K562 (cell line): ENCODE measurements at regions not wholly inside any gene's neighbourhood (a gene's known extent, or its start where the extent isn't known, plus 50 kb on each side); places are given as distances from the start of the nearest gene placed in this dataset.

Experiments
- FOXK2 ChIP-seq, 2 experiments: fragments of 450-650 bp; IDR thresholded peaks in 1 of 2; conservative IDR thresholded peaks in 1 of 2; 2 replicates each; pipeline ENCODE4 v1.6.1; 2016; ENCODE audit warnings: low read depth in 2 of 2, mild to moderate bottlenecking in 1 of 2
- KAT8 ChIP-seq: fragments of 450-650 bp; IDR thresholded peaks from 2 replicates; pipeline ENCODE4 v1.6.1; 2016; ENCODE audit warnings: low read depth, mild to moderate bottlenecking
- MEF2D ChIP-seq: conservative IDR thresholded peaks from 2 replicates; pipeline ENCODE4 v1.6.1; 2016; ENCODE audit warnings: low read depth, missing genetic modification characterization, missing compliant biosample characterization
- XRCC4 ChIP-seq: IDR thresholded peaks from one replicate; pipeline ENCODE4 v1.6.1; 2011; ENCODE audit not compliant: insufficient read depth, insufficient read length; ENCODE audit errors: extremely low read depth
- YY1 ChIP-seq, 3 experiments: IDR thresholded peaks; 2 replicates each; pipeline ENCODE4 v1.6.1; 2011; ENCODE audit warnings: low read length in 2 of 3, mild to moderate bottlenecking in 2 of 3, moderate library complexity in 2 of 3, borderline replicate concordance in 1 of 3, control low read depth in 1 of 3, low read depth in 1 of 3; ENCODE audit not compliant: insufficient read depth in 3 of 3, insufficient replicate concordance in 2 of 3, control insufficient read depth in 1 of 3, insufficient read length in 1 of 3; ENCODE audit errors: extremely low read depth in 1 of 3
- ZNF133 ChIP-seq: fragments of 250-450 bp; sonication (Bioruptor Pico); IDR thresholded peaks from 2 replicates; pipeline ENCODE4 v1.4.0; 2020; ENCODE audit warnings: mild to moderate bottlenecking
- ZNF239 ChIP-seq: fragments of 250-450 bp; sonication (Bioruptor Pico); IDR thresholded peaks from 2 replicates; pipeline ENCODE4 v1.4.0; 2020; ENCODE audit warnings: mild to moderate bottlenecking
- ZNF780A ChIP-seq: fragments of 250-450 bp; sonication (Bioruptor Pico); IDR thresholded peaks from 2 replicates; pipeline ENCODE4 v1.5.0; 2021; ENCODE audit warnings: mild to moderate bottlenecking
- TF ChIP-seq, protein P1 (sequence below): sonication (generic); formaldehyde crosslinking; IDR thresholded peaks from 2 replicates; pipeline ENCODE4 v1.8.0; 2023; ENCODE audit warnings: missing genetic modification reagents, mild to moderate bottlenecking, borderline replicate concordance
- TF ChIP-seq, protein P2 (sequence below), 3 experiments: fragments of 200-800 bp in 1 of 3; sonication (Bioruptor generic) in 1 of 3; sonication (generic) in 1 of 3; formaldehyde crosslinking in 1 of 3; IDR thresholded peaks; 2 replicates each; pipeline versions ENCODE4 v1.6.1 to v1.8.0; 2016 to 2022; ENCODE audit warnings: mild to moderate bottlenecking in 2 of 3, missing compliant biosample characterization in 2 of 3, missing genetic modification characterization in 2 of 3, missing genetic modification reagents in 1 of 3
- TF ChIP-seq, protein P3 (sequence below): fragments of 250-450 bp; sonication (Bioruptor Pico); IDR thresholded peaks from 2 replicates; pipeline ENCODE4 v1.5.1; 2021; ENCODE audit warnings: mild to moderate bottlenecking
- TF ChIP-seq, protein P4 (sequence below): fragments of 200-800 bp; sonication (Bioruptor generic); IDR thresholded peaks from 2 replicates; pipeline ENCODE4 v1.6.1; 2017; ENCODE audit warnings: missing genetic modification characterization, missing compliant biosample characterization
- TF ChIP-seq, protein P5 (sequence below): fragments of 450-650 bp; IDR thresholded peaks from 2 replicates; pipeline ENCODE4 v1.6.1; 2016; ENCODE audit warnings: borderline replicate concordance

DNA sequence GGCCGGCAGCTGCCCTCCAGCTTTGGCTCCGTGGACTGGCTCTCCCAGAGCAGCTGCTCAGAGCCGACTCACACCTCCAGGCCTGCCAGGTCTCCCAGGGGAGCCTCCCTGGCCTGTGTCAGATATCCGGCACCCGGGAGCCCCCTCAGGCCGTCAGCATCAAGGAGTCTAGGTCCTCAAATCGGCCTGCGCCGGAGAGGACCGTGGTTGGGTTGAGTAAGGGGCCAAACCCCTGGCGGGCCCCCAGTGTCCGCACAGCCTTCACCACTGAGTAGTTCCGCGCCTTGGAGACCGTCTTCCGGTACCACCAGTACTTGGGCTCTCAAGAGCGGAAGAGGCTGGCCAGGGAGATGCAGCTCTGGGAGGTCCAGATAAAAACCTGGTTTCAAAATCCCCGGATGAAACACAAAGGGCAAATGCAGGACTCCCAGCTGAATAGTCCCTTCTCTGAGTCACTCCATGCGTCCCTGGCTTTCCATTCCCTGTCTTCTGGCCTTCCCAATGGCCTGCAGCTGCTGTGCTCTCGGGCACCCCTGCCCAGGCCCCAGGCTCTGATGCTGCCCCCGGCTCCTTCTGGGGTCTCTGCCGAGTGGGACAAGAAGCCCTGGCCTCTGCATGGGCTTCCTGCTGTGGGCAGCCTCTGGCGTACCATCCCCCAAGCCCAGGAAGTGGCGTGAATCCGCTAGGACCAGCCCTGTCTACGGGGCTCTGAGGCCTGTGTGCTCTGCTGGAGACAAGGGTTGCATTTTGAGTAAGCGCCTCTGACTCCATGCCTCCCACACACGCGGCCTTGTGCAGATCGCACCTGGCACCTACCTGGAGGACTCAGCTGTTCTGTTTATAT is 245.1 kb upstream of the ATXN7L3B start (continued):
- TF ChIP-seq, protein P1, sequence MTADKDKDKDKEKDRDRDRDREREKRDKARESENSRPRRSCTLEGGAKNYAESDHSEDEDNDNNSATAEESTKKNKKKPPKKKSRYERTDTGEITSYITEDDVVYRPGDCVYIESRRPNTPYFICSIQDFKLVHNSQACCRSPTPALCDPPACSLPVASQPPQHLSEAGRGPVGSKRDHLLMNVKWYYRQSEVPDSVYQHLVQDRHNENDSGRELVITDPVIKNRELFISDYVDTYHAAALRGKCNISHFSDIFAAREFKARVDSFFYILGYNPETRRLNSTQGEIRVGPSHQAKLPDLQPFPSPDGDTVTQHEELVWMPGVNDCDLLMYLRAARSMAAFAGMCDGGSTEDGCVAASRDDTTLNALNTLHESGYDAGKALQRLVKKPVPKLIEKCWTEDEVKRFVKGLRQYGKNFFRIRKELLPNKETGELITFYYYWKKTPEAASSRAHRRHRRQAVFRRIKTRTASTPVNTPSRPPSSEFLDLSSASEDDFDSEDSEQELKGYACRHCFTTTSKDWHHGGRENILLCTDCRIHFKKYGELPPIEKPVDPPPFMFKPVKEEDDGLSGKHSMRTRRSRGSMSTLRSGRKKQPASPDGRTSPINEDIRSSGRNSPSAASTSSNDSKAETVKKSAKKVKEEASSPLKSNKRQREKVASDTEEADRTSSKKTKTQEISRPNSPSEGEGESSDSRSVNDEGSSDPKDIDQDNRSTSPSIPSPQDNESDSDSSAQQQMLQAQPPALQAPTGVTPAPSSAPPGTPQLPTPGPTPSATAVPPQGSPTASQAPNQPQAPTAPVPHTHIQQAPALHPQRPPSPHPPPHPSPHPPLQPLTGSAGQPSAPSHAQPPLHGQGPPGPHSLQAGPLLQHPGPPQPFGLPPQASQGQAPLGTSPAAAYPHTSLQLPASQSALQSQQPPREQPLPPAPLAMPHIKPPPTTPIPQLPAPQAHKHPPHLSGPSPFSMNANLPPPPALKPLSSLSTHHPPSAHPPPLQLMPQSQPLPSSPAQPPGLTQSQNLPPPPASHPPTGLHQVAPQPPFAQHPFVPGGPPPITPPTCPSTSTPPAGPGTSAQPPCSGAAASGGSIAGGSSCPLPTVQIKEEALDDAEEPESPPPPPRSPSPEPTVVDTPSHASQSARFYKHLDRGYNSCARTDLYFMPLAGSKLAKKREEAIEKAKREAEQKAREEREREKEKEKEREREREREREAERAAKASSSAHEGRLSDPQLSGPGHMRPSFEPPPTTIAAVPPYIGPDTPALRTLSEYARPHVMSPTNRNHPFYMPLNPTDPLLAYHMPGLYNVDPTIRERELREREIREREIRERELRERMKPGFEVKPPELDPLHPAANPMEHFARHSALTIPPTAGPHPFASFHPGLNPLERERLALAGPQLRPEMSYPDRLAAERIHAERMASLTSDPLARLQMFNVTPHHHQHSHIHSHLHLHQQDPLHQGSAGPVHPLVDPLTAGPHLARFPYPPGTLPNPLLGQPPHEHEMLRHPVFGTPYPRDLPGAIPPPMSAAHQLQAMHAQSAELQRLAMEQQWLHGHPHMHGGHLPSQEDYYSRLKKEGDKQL (CRISPR knock-in tag) = no peak
- TF ChIP-seq KAT8 = no peak
- TF ChIP-seq XRCC4 = no peak
- TF ChIP-seq ZNF780A (CRISPR knock-in tag) = no peak
- TF ChIP-seq ZNF239 (CRISPR knock-in tag) = no peak
- TF ChIP-seq, protein P2, sequence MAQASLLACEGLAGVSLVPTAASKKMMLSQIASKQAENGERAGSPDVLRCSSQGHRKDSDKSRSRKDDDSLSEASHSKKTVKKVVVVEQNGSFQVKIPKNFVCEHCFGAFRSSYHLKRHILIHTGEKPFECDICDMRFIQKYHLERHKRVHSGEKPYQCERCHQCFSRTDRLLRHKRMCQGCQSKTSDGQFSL (CRISPR knock-in tag; IDR thresholded peaks at IDR 0.05) = no peak
- TF ChIP-seq, protein P2 (tag; IDR thresholded peaks at IDR 0.05) = no peak
- TF ChIP-seq, protein P3, sequence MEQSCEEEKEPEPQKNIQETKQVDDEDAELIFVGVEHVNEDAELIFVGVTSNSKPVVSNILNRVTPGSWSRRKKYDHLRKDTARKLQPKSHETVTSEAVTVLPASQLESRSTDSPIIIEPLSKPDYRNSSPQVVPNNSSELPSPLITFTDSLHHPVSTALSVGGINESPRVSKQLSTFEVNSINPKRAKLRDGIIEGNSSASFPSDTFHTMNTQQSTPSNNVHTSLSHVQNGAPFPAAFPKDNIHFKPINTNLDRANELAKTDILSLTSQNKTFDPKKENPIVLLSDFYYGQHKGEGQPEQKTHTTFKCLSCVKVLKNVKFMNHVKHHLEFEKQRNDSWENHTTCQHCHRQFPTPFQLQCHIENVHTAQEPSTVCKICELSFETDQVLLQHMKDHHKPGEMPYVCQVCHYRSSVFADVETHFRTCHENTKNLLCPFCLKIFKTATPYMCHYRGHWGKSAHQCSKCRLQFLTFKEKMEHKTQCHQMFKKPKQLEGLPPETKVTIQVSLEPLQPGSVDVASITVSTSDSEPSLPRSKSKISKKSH = no peak
- TF ChIP-seq ZNF133 = no peak
- TF ChIP-seq, protein P4, sequence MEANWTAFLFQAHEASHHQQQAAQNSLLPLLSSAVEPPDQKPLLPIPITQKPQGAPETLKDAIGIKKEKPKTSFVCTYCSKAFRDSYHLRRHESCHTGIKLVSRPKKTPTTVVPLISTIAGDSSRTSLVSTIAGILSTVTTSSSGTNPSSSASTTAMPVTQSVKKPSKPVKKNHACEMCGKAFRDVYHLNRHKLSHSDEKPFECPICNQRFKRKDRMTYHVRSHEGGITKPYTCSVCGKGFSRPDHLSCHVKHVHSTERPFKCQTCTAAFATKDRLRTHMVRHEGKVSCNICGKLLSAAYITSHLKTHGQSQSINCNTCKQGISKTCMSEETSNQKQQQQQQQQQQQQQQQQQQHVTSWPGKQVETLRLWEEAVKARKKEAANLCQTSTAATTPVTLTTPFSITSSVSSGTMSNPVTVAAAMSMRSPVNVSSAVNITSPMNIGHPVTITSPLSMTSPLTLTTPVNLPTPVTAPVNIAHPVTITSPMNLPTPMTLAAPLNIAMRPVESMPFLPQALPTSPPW (CRISPR knock-in tag) = peak; percentile 9
- no peak for TF ChIP-seq MEF2D (tag)
- no peak; a peak in 1 of 4 replicates for TF ChIP-seq FOXK2 (conservative IDR thresholded peaks at IDR 0.05 in 1 of 2, IDR thresholded peaks at IDR 0.05 in 1 of 2; ENCODE audit: low read depth in 2 of 2)
- TF ChIP-seq, protein P5, sequence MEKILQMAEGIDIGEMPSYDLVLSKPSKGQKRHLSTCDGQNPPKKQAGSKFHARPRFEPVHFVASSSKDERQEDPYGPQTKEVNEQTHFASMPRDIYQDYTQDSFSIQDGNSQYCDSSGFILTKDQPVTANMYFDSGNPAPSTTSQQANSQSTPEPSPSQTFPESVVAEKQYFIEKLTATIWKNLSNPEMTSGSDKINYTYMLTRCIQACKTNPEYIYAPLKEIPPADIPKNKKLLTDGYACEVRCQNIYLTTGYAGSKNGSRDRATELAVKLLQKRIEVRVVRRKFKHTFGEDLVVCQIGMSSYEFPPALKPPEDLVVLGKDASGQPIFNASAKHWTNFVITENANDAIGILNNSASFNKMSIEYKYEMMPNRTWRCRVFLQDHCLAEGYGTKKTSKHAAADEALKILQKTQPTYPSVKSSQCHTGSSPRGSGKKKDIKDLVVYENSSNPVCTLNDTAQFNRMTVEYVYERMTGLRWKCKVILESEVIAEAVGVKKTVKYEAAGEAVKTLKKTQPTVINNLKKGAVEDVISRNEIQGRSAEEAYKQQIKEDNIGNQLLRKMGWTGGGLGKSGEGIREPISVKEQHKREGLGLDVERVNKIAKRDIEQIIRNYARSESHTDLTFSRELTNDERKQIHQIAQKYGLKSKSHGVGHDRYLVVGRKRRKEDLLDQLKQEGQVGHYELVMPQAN = no peak
- TF ChIP-seq YY1 (IDR thresholded peaks at IDR 0.05; ENCODE audit: borderline replicate concordance in 1 of 3, control insufficient read depth in 1 of 3, extremely low read depth in 1 of 3, insufficient read depth in 3 of 3, insufficient read length in 1 of 3, insufficient replicate concordance in 2 of 3, low read depth in 1 of 3, low read length in 2 of 3) = peak in 2 of 3 experiments; percentile 35 to 62
